ENCODE measurements at regions not wholly inside any gene's neighbourhood (a gene's known extent, or its start where the extent isn't known, plus 50 kb on each side); places are given as distances from the start of the nearest gene placed in this dataset.

DNA sequence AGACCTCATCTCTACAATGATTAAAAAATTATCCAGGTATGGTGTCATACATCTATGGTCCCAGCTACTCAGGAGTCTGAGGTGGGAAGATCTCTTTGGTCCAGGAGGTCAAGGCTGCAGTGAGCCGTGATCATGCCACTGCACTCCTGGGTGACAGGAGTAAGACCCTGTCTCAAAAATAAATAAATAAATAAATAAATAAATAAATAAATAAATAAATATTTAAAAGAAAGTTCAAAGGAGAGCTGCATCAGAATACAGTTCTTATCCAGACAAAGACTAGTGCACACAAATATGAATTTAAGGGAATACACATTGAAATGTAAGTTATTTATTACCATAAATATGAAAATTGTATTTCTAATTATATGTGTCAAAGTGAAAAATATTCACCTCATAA is 624.9 kb downstream of the SLITRK6 start:
- no peak overlapping the region for H2BK15ac ChIP-seq (ENCODE audit: low read depth, low read length)
- H3K14ac ChIP-seq (replicated peaks; ENCODE audit: low read depth, low read length), result no peak overlapping the region
- intact Hi-C loops (cut with micrococcal nuclease) (no loop called here), dilution Hi-C loops (cut with HindIII; ENCODE audit: low sequenced_read_pairs, unreplicated experiment) (no loop called here), in situ Hi-C loops (cut with MboI; ENCODE audit: low sequenced_read_pairs) (no loop called here)
- H4K20me1 ChIP-seq (ENCODE audit: insufficient read depth, low read length), result no peaks in the 10 kb centered on the region
- no peaks in the 10 kb centered on the region for H3K79me1 ChIP-seq (ENCODE audit: low read depth in 1 of 2, low read length in 2 of 2)
- H3K9ac ChIP-seq (ENCODE audit: low read depth, low read length), result no peak overlapping the region
- ATAC-seq (ENCODE audit: low read depth) (no peak), DNase-seq (no peak)
- no peak overlapping the region for H2BK120ac ChIP-seq (ENCODE audit: low read depth, low read length)
- no peaks in the 10 kb centered on the region for H3K36me3 ChIP-seq (ENCODE audit: control insufficient read depth, insufficient read depth, low read length)
- H3K9me3 ChIP-seq (ENCODE audit: control insufficient read depth, insufficient read depth, low read length), result no peaks in the 10 kb centered on the region
- H3K4me2 ChIP-seq (ENCODE audit: low read depth, low read length), result no peak overlapping the region
- H3K4me1 ChIP-seq (ENCODE audit: control insufficient read depth, insufficient read depth, low read length), result no peaks in the 10 kb centered on the region
- no peak overlapping the region for H4K5ac ChIP-seq (ENCODE audit: low read depth, low read length)
- H2BK5ac ChIP-seq (ENCODE audit: low read depth, low read length, poor library complexity, severe bottlenecking), result no peak overlapping the region
- no peak overlapping the region for H4K91ac ChIP-seq (ENCODE audit: insufficient read depth, low read depth, low read length)
- no peak overlapping the region for H3K4ac ChIP-seq (ENCODE audit: low read depth, low read length)
- H2AFZ ChIP-seq (replicated peaks; ENCODE audit: low read length, poor library complexity), result no peak overlapping the region
- no peak overlapping the region for H3K18ac ChIP-seq (ENCODE audit: low read depth, low read length)
- ChIA-PET CTCF (no interaction called here), POLR2A (ENCODE audit: unreplicated experiment) (no interaction called here)
- no peak overlapping the region for H3K27ac ChIP-seq (ENCODE audit: insufficient read depth, low read length)
- H3K9me1 ChIP-seq (ENCODE audit: insufficient read depth, low read length), result no peaks in the 10 kb centered on the region
- TF ChIP-seq SMC3 (IDR thresholded peaks at IDR 0.05; ENCODE audit: low read depth, low read length), result no peak
- TF ChIP-seq RCOR1 (IDR thresholded peaks at IDR 0.05; ENCODE audit: insufficient replicate concordance, low read length), result no peak
- TF ChIP-seq POLR2A (IDR thresholded peaks at IDR 0.05; ENCODE audit: low read depth, low read length), result no peak
- TF ChIP-seq, protein P1, sequence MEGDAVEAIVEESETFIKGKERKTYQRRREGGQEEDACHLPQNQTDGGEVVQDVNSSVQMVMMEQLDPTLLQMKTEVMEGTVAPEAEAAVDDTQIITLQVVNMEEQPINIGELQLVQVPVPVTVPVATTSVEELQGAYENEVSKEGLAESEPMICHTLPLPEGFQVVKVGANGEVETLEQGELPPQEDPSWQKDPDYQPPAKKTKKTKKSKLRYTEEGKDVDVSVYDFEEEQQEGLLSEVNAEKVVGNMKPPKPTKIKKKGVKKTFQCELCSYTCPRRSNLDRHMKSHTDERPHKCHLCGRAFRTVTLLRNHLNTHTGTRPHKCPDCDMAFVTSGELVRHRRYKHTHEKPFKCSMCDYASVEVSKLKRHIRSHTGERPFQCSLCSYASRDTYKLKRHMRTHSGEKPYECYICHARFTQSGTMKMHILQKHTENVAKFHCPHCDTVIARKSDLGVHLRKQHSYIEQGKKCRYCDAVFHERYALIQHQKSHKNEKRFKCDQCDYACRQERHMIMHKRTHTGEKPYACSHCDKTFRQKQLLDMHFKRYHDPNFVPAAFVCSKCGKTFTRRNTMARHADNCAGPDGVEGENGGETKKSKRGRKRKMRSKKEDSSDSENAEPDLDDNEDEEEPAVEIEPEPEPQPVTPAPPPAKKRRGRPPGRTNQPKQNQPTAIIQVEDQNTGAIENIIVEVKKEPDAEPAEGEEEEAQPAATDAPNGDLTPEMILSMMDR (conservative IDR thresholded peaks at IDR 0.05; ENCODE audit: low read depth, low read length), result no peak
- no peak for TF ChIP-seq RFX5 (IDR thresholded peaks at IDR 0.05; ENCODE audit: low read depth, low read length)
- TF ChIP-seq, protein P2, sequence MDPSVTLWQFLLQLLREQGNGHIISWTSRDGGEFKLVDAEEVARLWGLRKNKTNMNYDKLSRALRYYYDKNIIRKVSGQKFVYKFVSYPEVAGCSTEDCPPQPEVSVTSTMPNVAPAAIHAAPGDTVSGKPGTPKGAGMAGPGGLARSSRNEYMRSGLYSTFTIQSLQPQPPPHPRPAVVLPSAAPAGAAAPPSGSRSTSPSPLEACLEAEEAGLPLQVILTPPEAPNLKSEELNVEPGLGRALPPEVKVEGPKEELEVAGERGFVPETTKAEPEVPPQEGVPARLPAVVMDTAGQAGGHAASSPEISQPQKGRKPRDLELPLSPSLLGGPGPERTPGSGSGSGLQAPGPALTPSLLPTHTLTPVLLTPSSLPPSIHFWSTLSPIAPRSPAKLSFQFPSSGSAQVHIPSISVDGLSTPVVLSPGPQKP (IDR thresholded peaks at IDR 0.05; ENCODE audit: borderline replicate concordance, low read depth, low read length), result no peak
- no peak for TF ChIP-seq MXI1 (IDR thresholded peaks at IDR 0.05; ENCODE audit: borderline replicate concordance, low read depth, low read length)
- H2AK9ac ChIP-seq (replicated peaks; ENCODE audit: low read depth, low read length, poor library complexity), result no peak overlapping the region
- H3K56ac ChIP-seq (ENCODE audit: extremely low read depth, insufficient read depth, low read length), result no peak overlapping the region
- no peak overlapping the region for H4K8ac ChIP-seq (ENCODE audit: low read depth in 2 of 2, low read length in 2 of 2)
- no peak overlapping the region for H3K4me3 ChIP-seq (ENCODE audit: insufficient read depth, low read depth, low read length)
- H2AK5ac ChIP-seq (ENCODE audit: low read depth, low read length), result no peak overlapping the region
- no TSS peak for BruUV-seq (replicated peaks)
- no peak overlapping the region for H2BK20ac ChIP-seq (ENCODE audit: low read depth, low read length)
- no CpG with 5 or more reads among the region's 1 CpG for WGBS, 2 experiments (ENCODE audit: extremely low coverage in 2 of 2, insufficient read length in 1 of 2)
- no peaks in the 10 kb centered on the region for H3K27me3 ChIP-seq (ENCODE audit: control insufficient read depth, insufficient read depth, low read length)
- no peak overlapping the region for H3K23ac ChIP-seq (ENCODE audit: low read depth, low read length)

Measured in IMR-90 (cell line).